ENCODE measurements at regions not wholly inside any gene's neighbourhood (a gene's known extent, or its start where the extent isn't known, plus 50 kb on each side); places are given as distances from the start of the nearest gene placed in this dataset.

GRCh38 chr1:5685446-5686040 lies 306.7 kb downstream of the NPHP4 start:
- TF ChIP-seq CREB1 (IDR thresholded peaks at IDR 0.05; ENCODE audit: low read depth) (no peak), REST (IDR thresholded peaks at IDR 0.05; ENCODE audit: low read depth) (no peak), TEAD4 (IDR thresholded peaks at IDR 0.05) (no peak), TCF12 (IDR thresholded peaks at IDR 0.05; ENCODE audit: low read depth) (no peak), YY1 (IDR thresholded peaks at IDR 0.05; ENCODE audit: low read depth) (no peak), TAF1 (IDR thresholded peaks at IDR 0.05; ENCODE audit: low read depth) (no peak), RAD21 (IDR thresholded peaks at IDR 0.05; ENCODE audit: low read depth) (no peak), EP300 (IDR thresholded peaks at IDR 0.05; ENCODE audit: borderline replicate concordance) (no peak), USF1 (IDR thresholded peaks at IDR 0.05) (no peak), NFIC (IDR thresholded peaks at IDR 0.05) (no peak), MAX (IDR thresholded peaks at IDR 0.05) (no peak), FOXM1 (IDR thresholded peaks at IDR 0.05; ENCODE audit: borderline replicate concordance, low read depth) (no peak), EGR1 (IDR thresholded peaks at IDR 0.05) (no peak)

- TF ChIP-seq TEAD4 (IDR thresholded peaks at IDR 0.05) (no peak), TAF1 (IDR thresholded peaks at IDR 0.05; ENCODE audit: low read depth) (no peak), ZBTB7A (IDR thresholded peaks at IDR 0.05; ENCODE audit: low read depth) (no peak), NFIC (IDR thresholded peaks at IDR 0.05) (no peak), REST (IDR thresholded peaks at IDR 0.05; ENCODE audit: low read depth) (no peak), YY1 (IDR thresholded peaks at IDR 0.05; ENCODE audit: low read depth) (no peak)
Measured at GRCh38 chr1:5684791-5685190, 307.4 kb downstream of the NPHP4 start.

- TF ChIP-seq USF1 (IDR thresholded peaks at IDR 0.05) = no peak
- TF ChIP-seq RAD21 (IDR thresholded peaks at IDR 0.05; ENCODE audit: low read depth) = no peak
- no peak for TF ChIP-seq TCF12 (IDR thresholded peaks at IDR 0.05; ENCODE audit: low read depth)
- no peak for TF ChIP-seq MAX (IDR thresholded peaks at IDR 0.05)
- no peak for TF ChIP-seq TEAD4 (IDR thresholded peaks at IDR 0.05)
- TF ChIP-seq EP300 (IDR thresholded peaks at IDR 0.05; ENCODE audit: borderline replicate concordance) = no peak
- TF ChIP-seq FOXM1 (IDR thresholded peaks at IDR 0.05; ENCODE audit: borderline replicate concordance, low read depth) = no peak
- TF ChIP-seq EGR1 (IDR thresholded peaks at IDR 0.05) = no peak
- no peak for TF ChIP-seq NFIC (IDR thresholded peaks at IDR 0.05)
- TF ChIP-seq CEBPB (IDR thresholded peaks at IDR 0.05) = no peak
- TF ChIP-seq TAF1 (IDR thresholded peaks at IDR 0.05; ENCODE audit: low read depth) = no peak
- TF ChIP-seq ZBTB7A (IDR thresholded peaks at IDR 0.05; ENCODE audit: low read depth) = no peak
- TF ChIP-seq REST (IDR thresholded peaks at IDR 0.05; ENCODE audit: low read depth) = no peak
- no peak for TF ChIP-seq CREB1 (IDR thresholded peaks at IDR 0.05; ENCODE audit: low read depth)
- no peak for TF ChIP-seq YY1 (IDR thresholded peaks at IDR 0.05; ENCODE audit: low read depth)
Measured at GRCh38 chr1:5683446-5683845, 308.8 kb downstream of the NPHP4 start.

GRCh38 chr1:5682626-5683225 lies 309.5 kb downstream of the NPHP4 start:
- TF ChIP-seq ZBTB7A (IDR thresholded peaks at IDR 0.05; ENCODE audit: low read depth) = no peak
- no peak for TF ChIP-seq REST (IDR thresholded peaks at IDR 0.05; ENCODE audit: low read depth)
- TF ChIP-seq MAX (IDR thresholded peaks at IDR 0.05) = no peak
- TF ChIP-seq YY1 (IDR thresholded peaks at IDR 0.05; ENCODE audit: low read depth) = no peak
- TF ChIP-seq CEBPB (IDR thresholded peaks at IDR 0.05) = no peak
- no peak for TF ChIP-seq TEAD4 (IDR thresholded peaks at IDR 0.05)
- TF ChIP-seq TCF12 (IDR thresholded peaks at IDR 0.05; ENCODE audit: low read depth) = no peak
- TF ChIP-seq RAD21 (IDR thresholded peaks at IDR 0.05; ENCODE audit: low read depth) = no peak
- no peak for TF ChIP-seq TAF1 (IDR thresholded peaks at IDR 0.05; ENCODE audit: low read depth)
- TF ChIP-seq CREB1 (IDR thresholded peaks at IDR 0.05; ENCODE audit: low read depth) = no peak

All from Ishikawa (cell line).